HCT116 (cell line): ENCODE measurements at regions not wholly inside any gene's neighbourhood (a gene's known extent, or its start where the extent isn't known, plus 50 kb on each side); places are given as distances from the start of the nearest gene placed in this dataset.

ENCODE experiments used
- ATAC-seq: fragments of 200-7000 bp; cut with Tn5 transposase; 2 replicates; pipeline ENCODE4 v1.9.1; 2020; ENCODE audit warnings: mild to moderate bottlenecking, moderate library complexity
- BruUV-seq: library from RNA; stranded (reverse); fragments of 400-500 nt; replicated peaks from 2 replicates; lab custom pipeline; 2021; lab: Mats Ljungman, UMichigan
- CTCF ChIA-PET: fragments of 300-600 bp; sonication (Branson Sonifier 250); formaldehyde crosslinking; loops from one replicate; lab custom pipeline; 2021; ENCODE audit warnings: antibody characterized with exemption; lab: Charles Lee
- POLR2A ChIA-PET: fragments of 300-600, 350-600 bp; sonication (Branson Sonifier 250); formaldehyde crosslinking; loops from one replicate; lab custom pipeline; 2021; ENCODE audit warnings: antibody characterized with exemption; lab: Charles Lee
- RAD21 ChIA-PET, 2 experiments: fragments of 300-600 bp; sonication (Branson Sonifier 250); formaldehyde crosslinking; loops; one replicate each; lab custom pipeline; 2023; ENCODE audit warnings: low total read pairs in 2 of 2; ENCODE audit not compliant: uncharacterized antibody in 2 of 2, unreplicated experiment in 2 of 2, low non-redundant PET in 1 of 2; lab: Charles Lee
- DNase-seq: peaks from one replicate; pipeline ENCODE4 v3.0.0-alpha.2; 2010; ENCODE audit warnings: low read depth, low spot score
- H2AFZ ChIP-seq: fragments of 200-600 bp; shearing (Covaris generic), sonication (generic); 2 replicates; pipeline ENCODE4 v1.6.1; 2017; ENCODE audit warnings: low read depth, mixed run types, mixed read lengths, antibody characterized with exemption, low read length; ENCODE audit not compliant: poor library complexity, severe bottlenecking
- H3K27ac ChIP-seq: 2 replicates; pipeline ENCODE4 v1.5.1; 2012; ENCODE audit warnings: low read depth, low read length
- H3K27me3 ChIP-seq: fragments of 200-600 bp; sonication (generic); 2 replicates; pipeline ENCODE4 v1.6.1; 2016; ENCODE audit warnings: mixed run types, low read length, mixed read lengths; ENCODE audit not compliant: insufficient read depth
- H3K36me3 ChIP-seq, 2 experiments: fragments of 200-500 bp in 1 of 2; fragments of 200-600 bp in 1 of 2; sonication (Bioruptor generic) in 1 of 2; sonication (generic) in 1 of 2; 2 replicates each; pipeline versions ENCODE4 v1.5.1 to v1.6.1; 2014 to 2016; ENCODE audit warnings: low read length in 2 of 2, inconsistent platforms in 1 of 2, mixed read lengths in 1 of 2, mixed run types in 1 of 2; ENCODE audit not compliant: insufficient read depth in 2 of 2, control insufficient read depth in 1 of 2
- H3K4me1 ChIP-seq, 2 experiments: fragments of 200-600 bp in 1 of 2; sonication (generic) in 1 of 2; 2 replicates each; pipeline versions ENCODE4 v1.5.1 to v1.6.1; 2012 to 2017; ENCODE audit warnings: low read length in 2 of 2, inconsistent platforms in 1 of 2, mild to moderate bottlenecking in 1 of 2, mixed read lengths in 1 of 2, mixed run types in 1 of 2, moderate library complexity in 1 of 2; ENCODE audit not compliant: insufficient read depth in 2 of 2, control insufficient read depth in 1 of 2
- H3K4me2 ChIP-seq: fragments of 200-600 bp; sonication (generic); 2 replicates; pipeline ENCODE4 v1.6.1; 2017; ENCODE audit warnings: mixed run types, low read length, mixed read lengths
- H3K4me3 ChIP-seq, 2 experiments: fragments of 200-600 bp in 1 of 2; sonication (generic) in 1 of 2; replicated peaks in 1 of 2; 2 replicates each; pipeline ENCODE4 v1.5.1; 2011 to 2016; ENCODE audit warnings: low read length in 2 of 2, control low read depth in 1 of 2, low read depth in 1 of 2, mild to moderate bottlenecking in 1 of 2, mixed read lengths in 1 of 2, mixed run types in 1 of 2
- H3K79me2 ChIP-seq: fragments of 200-600 bp; sonication (generic); 2 replicates; pipeline ENCODE4 v1.6.1; 2017; ENCODE audit warnings: mild to moderate bottlenecking, mixed run types, low read length, moderate library complexity, mixed read lengths; ENCODE audit not compliant: insufficient read depth
- H3K9ac ChIP-seq: fragments of 200-600 bp; sonication (generic); 2 replicates; pipeline ENCODE4 v1.6.1; 2016; ENCODE audit warnings: low read length, mixed read lengths
- H3K9me2 ChIP-seq: fragments of 200-600 bp; sonication (generic), shearing (Covaris generic); 2 replicates; pipeline ENCODE4 v1.6.1; 2017; ENCODE audit warnings: mixed run types, mild to moderate bottlenecking, moderate library complexity; ENCODE audit not compliant: insufficient read depth
- H3K9me3 ChIP-seq, 2 experiments: fragments of 200-500 bp in 1 of 2; fragments of 200-600 bp in 1 of 2; sonication (Bioruptor generic) in 1 of 2; sonication (generic) in 1 of 2; 2 replicates each; pipeline ENCODE4 v1.6.1; 2014 to 2017; ENCODE audit warnings: low read length in 2 of 2, mixed read lengths in 2 of 2, inconsistent platforms in 1 of 2, low read depth in 1 of 2, mild to moderate bottlenecking in 1 of 2, mixed run types in 1 of 2, moderate library complexity in 1 of 2; ENCODE audit not compliant: control insufficient read depth in 1 of 2, insufficient read depth in 1 of 2
- H4K20me1 ChIP-seq: fragments of 200-600 bp; sonication (generic), shearing (Covaris generic); 2 replicates; pipeline ENCODE4 v1.6.1; 2017; ENCODE audit warnings: mixed run types, mild to moderate bottlenecking, moderate library complexity; ENCODE audit not compliant: insufficient read depth
- CBX3 ChIP-seq: IDR thresholded peaks from 2 replicates; pipeline ENCODE4 v1.6.1; 2012; ENCODE audit warnings: low read depth
- CEBPB ChIP-seq: IDR thresholded peaks from 2 replicates; pipeline ENCODE4 v1.6.1; 2012; ENCODE audit warnings: low read depth
- EGR1 ChIP-seq: IDR thresholded peaks from 2 replicates; pipeline ENCODE4 v1.6.1; 2012; ENCODE audit warnings: low read depth
- EZH2phosphoT487 ChIP-seq: fragments of 200-600 bp; IDR thresholded peaks from 2 replicates; pipeline ENCODE4 v1.6.1; 2018; ENCODE audit warnings: antibody characterized with exemption, borderline replicate concordance
- JUND ChIP-seq: IDR thresholded peaks from 2 replicates; pipeline ENCODE4 v1.6.1; 2012
- POLR2A ChIP-seq: IDR thresholded peaks from 2 replicates; pipeline ENCODE4 v1.7.0; 2011; ENCODE audit warnings: borderline replicate concordance; ENCODE audit not compliant: insufficient read depth, insufficient read length; ENCODE audit errors: extremely low read depth
- POLR2AphosphoS5 ChIP-seq: IDR thresholded peaks from 2 replicates; pipeline ENCODE4 v1.6.1; 2011; ENCODE audit warnings: mild to moderate bottlenecking, low read depth, low read length, moderate library complexity
- RAD21 ChIP-seq: IDR thresholded peaks from 2 replicates; pipeline ENCODE4 v1.6.1; 2012; ENCODE audit warnings: low read depth, mild to moderate bottlenecking
- SP1 ChIP-seq: IDR thresholded peaks from 2 replicates; pipeline ENCODE4 v1.6.1; 2012; ENCODE audit warnings: low read depth
- SRF ChIP-seq: IDR thresholded peaks from 2 replicates; pipeline ENCODE4 v1.6.1; 2012; ENCODE audit warnings: low read depth
- TCF7L2 ChIP-seq: IDR thresholded peaks from 2 replicates; pipeline ENCODE4 v1.7.0; 2011; ENCODE audit warnings: borderline replicate concordance, inconsistent platforms; ENCODE audit not compliant: insufficient read depth, insufficient read length; ENCODE audit errors: extremely low read depth
- YY1 ChIP-seq: IDR thresholded peaks from 2 replicates; pipeline ENCODE4 v1.6.1; 2011; ENCODE audit warnings: low read length, low read depth, moderate library complexity, mild to moderate bottlenecking; ENCODE audit not compliant: insufficient replicate concordance; ENCODE audit errors: extremely low read depth
- ZFX ChIP-seq: fragments of 450-650 bp; IDR thresholded peaks from 2 replicates; pipeline ENCODE4 v1.6.1; 2017
- ZNF274 ChIP-seq: fragments of 200-500 bp; sonication (Bioruptor generic); IDR thresholded peaks from 2 replicates; pipeline ENCODE4 v1.6.1; 2014; ENCODE audit warnings: mild to moderate bottlenecking, low read depth, low read length, inconsistent platforms
- intact Hi-C: fragments of 100-400 bp; cut with micrococcal nuclease; formaldehyde crosslinking; loops from 2 replicates; pipeline ENCODE4 v1.10.0; 2022
- TF ChIP-seq, protein P1 (sequence below), 3 experiments: fragments of 200-600 bp in 1 of 3; sonication (generic) in 1 of 3; IDR thresholded peaks in 2 of 3; conservative IDR thresholded peaks in 1 of 3; 2 replicates each; pipeline ENCODE4 v1.5.1; 2012 to 2017; ENCODE audit warnings: low read depth in 2 of 3, low read length in 2 of 3, antibody characterized with exemption in 1 of 3, borderline replicate concordance in 1 of 3, control low read depth in 1 of 3, mild to moderate bottlenecking in 1 of 3, mixed read lengths in 1 of 3, mixed run types in 1 of 3, moderate library complexity in 1 of 3; ENCODE audit not compliant: insufficient read depth in 1 of 3
- TF ChIP-seq, protein P2 (sequence below): IDR thresholded peaks from 2 replicates; pipeline ENCODE4 v1.6.1; 2012
- TF ChIP-seq, protein P3 (sequence below): IDR thresholded peaks from 2 replicates; pipeline ENCODE4 v1.6.1; 2012
- TF ChIP-seq, protein P4 (sequence below): IDR thresholded peaks from 2 replicates; pipeline ENCODE4 v1.6.1; 2012; ENCODE audit warnings: low read depth

DNA sequence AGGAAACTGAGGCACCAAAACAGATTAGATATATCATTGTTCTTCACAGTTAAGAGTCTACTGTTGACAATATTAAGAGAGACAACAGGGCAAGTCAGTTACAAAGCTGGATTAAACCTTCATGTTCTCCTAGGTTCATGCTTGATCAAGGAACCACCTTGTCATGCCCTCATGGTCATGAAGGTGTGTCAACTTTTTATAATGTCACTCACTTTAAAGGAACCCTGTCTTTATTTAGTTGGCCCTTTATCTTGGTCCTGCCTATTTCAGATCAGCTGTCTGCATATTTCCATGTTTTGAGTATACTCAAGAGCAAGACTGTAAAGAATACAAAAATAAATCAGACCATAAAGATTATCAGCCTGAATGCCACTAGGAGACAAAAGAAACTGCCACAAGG lies 140.2 kb upstream of the FAM241A start:
- Histone ChIP-seq H3K9me2 (no peaks in the 10 kb centered on the region), H3K4me2 (no peak overlapping the region), H3K4me3 (no peak overlapping the region), H3K9ac (no peak overlapping the region), H3K4me1 (no peaks in the 10 kb centered on the region), H4K20me1 (no peaks in the 10 kb centered on the region), H2AFZ (no peak overlapping the region), H3K27me3 (no peaks in the 10 kb centered on the region), H3K9me3 (no peaks in the 10 kb centered on the region), H3K79me2 (no peaks in the 10 kb centered on the region), H3K36me3 (no peaks in the 10 kb centered on the region), H3K27ac (no peak overlapping the region)
- ChIA-PET CTCF (no interaction called here), POLR2A (interaction anchor here (1.1 kb wide), 1 partner anchor 10 kb away, joined by 3 read pairs; no protein-coding TSS in a partner anchor), RAD21 (no interaction called here)
- TF ChIP-seq YY1, result no peak
- no peak for TF ChIP-seq SP1
- TF ChIP-seq JUND, result no peak
- TF ChIP-seq ZNF274, result no peak
- BruUV-seq, result no TSS peak
- ATAC-seq (no peak), DNase-seq (no peak)
- intact Hi-C loops, result no loop called here

DNA sequence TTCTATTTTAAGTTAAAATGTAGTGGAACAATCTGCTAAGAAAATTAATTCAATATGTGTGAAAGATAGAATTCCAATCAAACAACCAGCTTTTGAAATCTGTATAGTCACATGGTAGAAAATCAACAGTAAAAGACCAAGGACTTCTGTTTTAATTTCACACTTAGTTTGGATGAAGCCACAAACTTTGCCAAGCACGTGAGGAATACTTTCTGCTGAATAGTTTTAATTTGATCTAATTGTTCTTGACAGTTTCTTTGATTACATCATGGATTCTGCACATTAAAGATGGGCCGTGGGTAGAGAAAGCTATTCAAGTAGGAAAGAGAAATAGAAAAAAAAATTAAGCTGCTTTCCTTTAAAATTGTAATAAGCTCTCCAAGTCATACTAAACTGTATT lies 137.9 kb upstream of the FAM241A start:
- no peak for DNase-seq
- Histone ChIP-seq H3K4me3 (no peak overlapping the region), H4K20me1 (no peaks in the 10 kb centered on the region), H2AFZ (no peak overlapping the region), H3K9me3 (no peaks in the 10 kb centered on the region), H3K4me1 (no peaks in the 10 kb centered on the region), H3K27me3 (no peaks in the 10 kb centered on the region), H3K9me2 (no peaks in the 10 kb centered on the region), H3K27ac (no peak overlapping the region), H3K4me2 (no peak overlapping the region), H3K79me2 (no peaks in the 10 kb centered on the region), H3K36me3 (no peaks in the 10 kb centered on the region), H3K9ac (no peak overlapping the region)
- intact Hi-C loops, result no loop called here
- ChIA-PET POLR2A (no interaction called here), RAD21 (no interaction called here), CTCF (no interaction called here)
- no TSS peak for BruUV-seq
- ATAC-seq, result no peak
- no peak for TF ChIP-seq TCF7L2
- TF ChIP-seq, protein P1, sequence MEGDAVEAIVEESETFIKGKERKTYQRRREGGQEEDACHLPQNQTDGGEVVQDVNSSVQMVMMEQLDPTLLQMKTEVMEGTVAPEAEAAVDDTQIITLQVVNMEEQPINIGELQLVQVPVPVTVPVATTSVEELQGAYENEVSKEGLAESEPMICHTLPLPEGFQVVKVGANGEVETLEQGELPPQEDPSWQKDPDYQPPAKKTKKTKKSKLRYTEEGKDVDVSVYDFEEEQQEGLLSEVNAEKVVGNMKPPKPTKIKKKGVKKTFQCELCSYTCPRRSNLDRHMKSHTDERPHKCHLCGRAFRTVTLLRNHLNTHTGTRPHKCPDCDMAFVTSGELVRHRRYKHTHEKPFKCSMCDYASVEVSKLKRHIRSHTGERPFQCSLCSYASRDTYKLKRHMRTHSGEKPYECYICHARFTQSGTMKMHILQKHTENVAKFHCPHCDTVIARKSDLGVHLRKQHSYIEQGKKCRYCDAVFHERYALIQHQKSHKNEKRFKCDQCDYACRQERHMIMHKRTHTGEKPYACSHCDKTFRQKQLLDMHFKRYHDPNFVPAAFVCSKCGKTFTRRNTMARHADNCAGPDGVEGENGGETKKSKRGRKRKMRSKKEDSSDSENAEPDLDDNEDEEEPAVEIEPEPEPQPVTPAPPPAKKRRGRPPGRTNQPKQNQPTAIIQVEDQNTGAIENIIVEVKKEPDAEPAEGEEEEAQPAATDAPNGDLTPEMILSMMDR (IDR thresholded peaks at IDR 0.05 in 2 of 3, conservative IDR thresholded peaks at IDR 0.05 in 1 of 3; ENCODE audit: borderline replicate concordance in 1 of 3, insufficient read depth in 1 of 3, low read depth in 2 of 3, low read length in 2 of 3), result no peak
- TF ChIP-seq POLR2AphosphoS5, result no peak
- no peak for TF ChIP-seq EZH2phosphoT487
- no peak for TF ChIP-seq CBX3
- TF ChIP-seq, protein P2, sequence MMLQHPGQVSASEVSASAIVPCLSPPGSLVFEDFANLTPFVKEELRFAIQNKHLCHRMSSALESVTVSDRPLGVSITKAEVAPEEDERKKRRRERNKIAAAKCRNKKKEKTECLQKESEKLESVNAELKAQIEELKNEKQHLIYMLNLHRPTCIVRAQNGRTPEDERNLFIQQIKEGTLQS, result no peak
- TF ChIP-seq SRF, result no peak
- TF ChIP-seq ZFX, result no peak
- no peak for TF ChIP-seq CEBPB
- TF ChIP-seq, protein P3, sequence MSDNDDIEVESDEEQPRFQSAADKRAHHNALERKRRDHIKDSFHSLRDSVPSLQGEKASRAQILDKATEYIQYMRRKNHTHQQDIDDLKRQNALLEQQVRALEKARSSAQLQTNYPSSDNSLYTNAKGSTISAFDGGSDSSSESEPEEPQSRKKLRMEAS, result no peak
- TF ChIP-seq, protein P4, sequence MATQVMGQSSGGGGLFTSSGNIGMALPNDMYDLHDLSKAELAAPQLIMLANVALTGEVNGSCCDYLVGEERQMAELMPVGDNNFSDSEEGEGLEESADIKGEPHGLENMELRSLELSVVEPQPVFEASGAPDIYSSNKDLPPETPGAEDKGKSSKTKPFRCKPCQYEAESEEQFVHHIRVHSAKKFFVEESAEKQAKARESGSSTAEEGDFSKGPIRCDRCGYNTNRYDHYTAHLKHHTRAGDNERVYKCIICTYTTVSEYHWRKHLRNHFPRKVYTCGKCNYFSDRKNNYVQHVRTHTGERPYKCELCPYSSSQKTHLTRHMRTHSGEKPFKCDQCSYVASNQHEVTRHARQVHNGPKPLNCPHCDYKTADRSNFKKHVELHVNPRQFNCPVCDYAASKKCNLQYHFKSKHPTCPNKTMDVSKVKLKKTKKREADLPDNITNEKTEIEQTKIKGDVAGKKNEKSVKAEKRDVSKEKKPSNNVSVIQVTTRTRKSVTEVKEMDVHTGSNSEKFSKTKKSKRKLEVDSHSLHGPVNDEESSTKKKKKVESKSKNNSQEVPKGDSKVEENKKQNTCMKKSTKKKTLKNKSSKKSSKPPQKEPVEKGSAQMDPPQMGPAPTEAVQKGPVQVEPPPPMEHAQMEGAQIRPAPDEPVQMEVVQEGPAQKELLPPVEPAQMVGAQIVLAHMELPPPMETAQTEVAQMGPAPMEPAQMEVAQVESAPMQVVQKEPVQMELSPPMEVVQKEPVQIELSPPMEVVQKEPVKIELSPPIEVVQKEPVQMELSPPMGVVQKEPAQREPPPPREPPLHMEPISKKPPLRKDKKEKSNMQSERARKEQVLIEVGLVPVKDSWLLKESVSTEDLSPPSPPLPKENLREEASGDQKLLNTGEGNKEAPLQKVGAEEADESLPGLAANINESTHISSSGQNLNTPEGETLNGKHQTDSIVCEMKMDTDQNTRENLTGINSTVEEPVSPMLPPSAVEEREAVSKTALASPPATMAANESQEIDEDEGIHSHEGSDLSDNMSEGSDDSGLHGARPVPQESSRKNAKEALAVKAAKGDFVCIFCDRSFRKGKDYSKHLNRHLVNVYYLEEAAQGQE, result no peak
- TF ChIP-seq RAD21, result no peak
- TF ChIP-seq EGR1, result no peak
- TF ChIP-seq POLR2A, result no peak
- TF ChIP-seq ZNF274, result no peak
